ENCODE measurements at regions not wholly inside any gene's neighbourhood (a gene's known extent, or its start where the extent isn't known, plus 50 kb on each side); places are given as distances from the start of the nearest gene placed in this dataset.

DNA sequence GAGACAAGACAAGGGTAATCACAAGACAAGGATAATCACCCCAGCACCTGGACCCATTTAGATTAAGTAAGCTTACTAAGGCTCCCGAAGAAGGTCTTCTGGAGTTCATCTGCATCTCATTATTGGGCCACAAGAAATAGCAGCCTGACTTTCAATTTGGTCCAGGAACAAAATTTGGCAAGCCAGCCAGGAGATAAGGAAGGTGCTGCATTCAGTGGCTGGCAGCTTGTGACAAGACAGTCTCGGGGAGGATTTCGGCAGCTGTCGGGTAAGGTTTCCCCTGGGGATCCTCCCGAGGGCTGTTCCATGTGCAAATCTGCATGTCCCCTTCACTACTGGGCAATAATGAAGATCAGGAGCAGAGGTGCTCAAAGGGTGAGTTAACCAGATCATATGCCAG, 195.2 kb downstream of the FCRL5 start:
- Histone ChIP-seq H2AK5ac (ENCODE audit: low read depth, low read length) (no peak overlapping the region), H3K79me1 (ENCODE audit: low read depth in 1 of 2, low read length in 2 of 2) (no peaks in the 10 kb centered on the region), H2BK20ac (ENCODE audit: low read depth, low read length) (no peak overlapping the region), H3K9me3 (ENCODE audit: control insufficient read depth, insufficient read depth, low read length) (no peaks in the 10 kb centered on the region), H4K5ac (ENCODE audit: low read depth, low read length) (no peak overlapping the region), H3K14ac (replicated peaks; ENCODE audit: low read depth, low read length) (no peak overlapping the region), H3K27ac (ENCODE audit: insufficient read depth, low read length) (no peak overlapping the region), H3K9me1 (ENCODE audit: insufficient read depth, low read length) (no peaks in the 10 kb centered on the region), H3K56ac (ENCODE audit: extremely low read depth, insufficient read depth, low read length) (no peak overlapping the region), H3K4ac (ENCODE audit: low read depth, low read length) (no peak overlapping the region), H4K20me1 (ENCODE audit: insufficient read depth, low read length) (no peaks in the 10 kb centered on the region), H2AK9ac (replicated peaks; ENCODE audit: low read depth, low read length, poor library complexity) (no peak overlapping the region), H2BK5ac (ENCODE audit: low read depth, low read length, poor library complexity, severe bottlenecking) (no peak overlapping the region), H2BK15ac (ENCODE audit: low read depth, low read length) (no peak overlapping the region), H3K18ac (ENCODE audit: low read depth, low read length) (no peak overlapping the region), H4K8ac (ENCODE audit: low read depth in 2 of 2, low read length in 2 of 2) (no peak overlapping the region), H3K27me3 (ENCODE audit: control insufficient read depth, insufficient read depth, low read length) (peaks cover 2% of the 10 kb centered on the region; the same call in 1 of the 2 replicates), H3K4me3 (ENCODE audit: insufficient read depth, low read depth, low read length) (no peak overlapping the region), H3K9ac (ENCODE audit: low read depth, low read length) (no peak overlapping the region), H3K36me3 (ENCODE audit: control insufficient read depth, insufficient read depth, low read length) (no peaks in the 10 kb centered on the region), H4K91ac (ENCODE audit: insufficient read depth, low read depth, low read length) (no peak overlapping the region), H3K23ac (ENCODE audit: low read depth, low read length) (no peak overlapping the region), H2AFZ (replicated peaks; ENCODE audit: low read length, poor library complexity) (no peak overlapping the region), H2BK120ac (ENCODE audit: low read depth, low read length) (no peak overlapping the region), H3K4me1 (ENCODE audit: control insufficient read depth, insufficient read depth, low read length) (no peaks in the 10 kb centered on the region), H3K4me2 (ENCODE audit: low read depth, low read length) (no peak overlapping the region)
- in situ Hi-C loops (cut with MboI; ENCODE audit: low sequenced_read_pairs), result loop anchor here (25.0 kb wide), 1 partner anchor 780 kb away; a partner anchor contains a TSS
- DNase-seq (no peak), ATAC-seq (ENCODE audit: low read depth) (no peak)
- TF ChIP-seq CHD1 (IDR thresholded peaks at IDR 0.05; ENCODE audit: low read depth, low read length) (no peak), USF2 (IDR thresholded peaks at IDR 0.05; ENCODE audit: low read depth, low read length) (no peak), MAZ (IDR thresholded peaks at IDR 0.05; ENCODE audit: borderline replicate concordance, low read depth, low read length) (no peak), NFE2L2 (IDR thresholded peaks at IDR 0.05; ENCODE audit: low read depth, low read length) (no peak), RAD21 (IDR thresholded peaks at IDR 0.05; ENCODE audit: low read length) (no peak), RCOR1 (IDR thresholded peaks at IDR 0.05; ENCODE audit: insufficient replicate concordance, low read length) (no peak), ELK1 (IDR thresholded peaks at IDR 0.05; ENCODE audit: borderline replicate concordance, low read depth, low read length) (no peak), POLR2A (IDR thresholded peaks at IDR 0.05; ENCODE audit: low read depth, low read length) (no peak), FOS (IDR thresholded peaks at IDR 0.05; ENCODE audit: low read depth, low read length) (no peak), SMC3 (IDR thresholded peaks at IDR 0.05; ENCODE audit: low read depth, low read length) (no peak), MXI1 (IDR thresholded peaks at IDR 0.05; ENCODE audit: borderline replicate concordance, low read depth, low read length) (no peak), BHLHE40 (IDR thresholded peaks at IDR 0.05; ENCODE audit: low read depth, low read length) (no peak), CEBPB (IDR thresholded peaks at IDR 0.05; ENCODE audit: low read depth, low read length) (no peak), MAFK (IDR thresholded peaks at IDR 0.05; ENCODE audit: low read depth, low read length) (no peak), RFX5 (IDR thresholded peaks at IDR 0.05; ENCODE audit: low read depth, low read length) (no peak)
- TF ChIP-seq, protein P1, sequence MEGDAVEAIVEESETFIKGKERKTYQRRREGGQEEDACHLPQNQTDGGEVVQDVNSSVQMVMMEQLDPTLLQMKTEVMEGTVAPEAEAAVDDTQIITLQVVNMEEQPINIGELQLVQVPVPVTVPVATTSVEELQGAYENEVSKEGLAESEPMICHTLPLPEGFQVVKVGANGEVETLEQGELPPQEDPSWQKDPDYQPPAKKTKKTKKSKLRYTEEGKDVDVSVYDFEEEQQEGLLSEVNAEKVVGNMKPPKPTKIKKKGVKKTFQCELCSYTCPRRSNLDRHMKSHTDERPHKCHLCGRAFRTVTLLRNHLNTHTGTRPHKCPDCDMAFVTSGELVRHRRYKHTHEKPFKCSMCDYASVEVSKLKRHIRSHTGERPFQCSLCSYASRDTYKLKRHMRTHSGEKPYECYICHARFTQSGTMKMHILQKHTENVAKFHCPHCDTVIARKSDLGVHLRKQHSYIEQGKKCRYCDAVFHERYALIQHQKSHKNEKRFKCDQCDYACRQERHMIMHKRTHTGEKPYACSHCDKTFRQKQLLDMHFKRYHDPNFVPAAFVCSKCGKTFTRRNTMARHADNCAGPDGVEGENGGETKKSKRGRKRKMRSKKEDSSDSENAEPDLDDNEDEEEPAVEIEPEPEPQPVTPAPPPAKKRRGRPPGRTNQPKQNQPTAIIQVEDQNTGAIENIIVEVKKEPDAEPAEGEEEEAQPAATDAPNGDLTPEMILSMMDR (conservative IDR thresholded peaks at IDR 0.05; ENCODE audit: low read depth, low read length), result no peak
- BruUV-seq (replicated peaks), result no TSS peak
- WGBS, 2 experiments (ENCODE audit: extremely low coverage in 2 of 2, insufficient read length in 1 of 2), result 38% methylated on average over 1 of the region's 5 CpGs; no CpG with 5 or more reads in 1 of the 2 experiments
- ChIA-PET POLR2A (ENCODE audit: unreplicated experiment) (no interaction called here), CTCF (no interaction called here)
- dilution Hi-C loops (cut with HindIII; ENCODE audit: low sequenced_read_pairs, unreplicated experiment), result no loop called here
- intact Hi-C loops (cut with micrococcal nuclease), result no loop called here
